Endothelial cell (in vitro differentiated cells): ENCODE measurements at regions not wholly inside any gene's neighbourhood (a gene's known extent, or its start where the extent isn't known, plus 50 kb on each side); places are given as distances from the start of the nearest gene placed in this dataset.

Source experiments
- DNase-seq: peaks from one replicate; pipeline ENCODE4 v3.0.0; 2021; ENCODE audit warnings: low spot score
- H3K27ac Mint-ChIP-seq: one replicate; pipeline ENCODE4 v1.8.0; 2021; ENCODE audit warnings: mixed read lengths, inconsistent platforms; ENCODE audit not compliant: unreplicated experiment
- H3K27me3 Mint-ChIP-seq: one replicate; pipeline ENCODE4 v1.8.0; 2021; ENCODE audit warnings: mild to moderate bottlenecking, moderate library complexity, mixed read lengths, inconsistent platforms; ENCODE audit not compliant: unreplicated experiment
- H3K36me3 Mint-ChIP-seq: one replicate; pipeline ENCODE4 v1.8.0; 2021; ENCODE audit warnings: mild to moderate bottlenecking, low read depth, mixed read lengths, inconsistent platforms; ENCODE audit not compliant: unreplicated experiment
- H3K4me1 Mint-ChIP-seq: one replicate; pipeline ENCODE4 v1.8.0; 2021; ENCODE audit warnings: mild to moderate bottlenecking, mixed read lengths, inconsistent platforms; ENCODE audit not compliant: unreplicated experiment
- H3K4me3 Mint-ChIP-seq: one replicate; pipeline ENCODE4 v1.8.0; 2021; ENCODE audit warnings: mild to moderate bottlenecking, mixed read lengths, inconsistent platforms; ENCODE audit not compliant: unreplicated experiment
- H3K9me3 Mint-ChIP-seq: one replicate; pipeline ENCODE4 v1.8.0; 2021; ENCODE audit warnings: mixed read lengths, inconsistent platforms; ENCODE audit not compliant: unreplicated experiment
- CTCF ChIP-seq: fragments of 200-600 bp; sonication (generic); IDR thresholded peaks from one replicate; pipeline ENCODE4 v1.5.0; 2021; ENCODE audit warnings: antibody characterized with exemption; ENCODE audit not compliant: unreplicated experiment

- no peak for DNase-seq
- H3K27me3 Mint-ChIP-seq: no peaks in the 10 kb centered on the region
- no peaks in the 10 kb centered on the region for H3K36me3 Mint-ChIP-seq
- H3K4me3 Mint-ChIP-seq: no peak overlapping the region
- H3K9me3 Mint-ChIP-seq: no peaks in the 10 kb centered on the region
- H3K27ac Mint-ChIP-seq: no peak overlapping the region
- no peak for TF ChIP-seq CTCF
- H3K4me1 Mint-ChIP-seq: no peaks in the 10 kb centered on the region
These were observed 720.5 kb upstream of the ALCAM start for GRCh38 chr3:104646196-104646595.

GRCh38 chr3:104648823-104649222 is 717.9 kb upstream of the ALCAM start:
- Mint-ChIP-seq H3K9me3 (no peaks in the 10 kb centered on the region), H3K4me3 (no peak overlapping the region), H3K4me1 (no peaks in the 10 kb centered on the region), H3K36me3 (no peaks in the 10 kb centered on the region), H3K27ac (no peak overlapping the region), H3K27me3 (no peaks in the 10 kb centered on the region)
- no peak for DNase-seq
- no peak for TF ChIP-seq CTCF

- no peaks in the 10 kb centered on the region for H3K36me3 Mint-ChIP-seq
- no peaks in the 10 kb centered on the region for H3K27me3 Mint-ChIP-seq
- H3K4me1 Mint-ChIP-seq: no peaks in the 10 kb centered on the region
- DNase-seq: no peak
- H3K9me3 Mint-ChIP-seq: no peaks in the 10 kb centered on the region
- no peak overlapping the region for H3K27ac Mint-ChIP-seq
- TF ChIP-seq CTCF: no peak
- H3K4me3 Mint-ChIP-seq: no peak overlapping the region
These were observed 697.6 kb upstream of the ALCAM start for GRCh38 chr3:104669083-104669482.

- no peak overlapping the region for H3K4me3 Mint-ChIP-seq
These were observed 694.4 kb upstream of the ALCAM start for GRCh38 chr3:104672331-104672730.

GRCh38 chr3:104673981-104674380 is 692.7 kb upstream of the ALCAM start:
- Mint-ChIP-seq H3K9me3 (no peaks in the 10 kb centered on the region), H3K27me3 (peaks cover 2% of the 10 kb centered on the region), H3K27ac (no peak overlapping the region), H3K36me3 (no peaks in the 10 kb centered on the region), H3K4me1 (no peaks in the 10 kb centered on the region), H3K4me3 (no peak overlapping the region)
- no peak for TF ChIP-seq CTCF
- DNase-seq: no peak

More at GRCh38 chr3:104672331-104672730, 694.4 kb upstream of the ALCAM start:
- Mint-ChIP-seq H3K4me1 (no peaks in the 10 kb centered on the region), H3K27ac (no peak overlapping the region), H3K9me3 (no peaks in the 10 kb centered on the region), H3K36me3 (no peaks in the 10 kb centered on the region), H3K27me3 (peaks cover 2% of the 10 kb centered on the region)
- TF ChIP-seq CTCF: no peak
- DNase-seq: no peak
